ENCODE measurements at regions not wholly inside any gene's neighbourhood (a gene's known extent, or its start where the extent isn't known, plus 50 kb on each side); places are given as distances from the start of the nearest gene placed in this dataset.

DNA sequence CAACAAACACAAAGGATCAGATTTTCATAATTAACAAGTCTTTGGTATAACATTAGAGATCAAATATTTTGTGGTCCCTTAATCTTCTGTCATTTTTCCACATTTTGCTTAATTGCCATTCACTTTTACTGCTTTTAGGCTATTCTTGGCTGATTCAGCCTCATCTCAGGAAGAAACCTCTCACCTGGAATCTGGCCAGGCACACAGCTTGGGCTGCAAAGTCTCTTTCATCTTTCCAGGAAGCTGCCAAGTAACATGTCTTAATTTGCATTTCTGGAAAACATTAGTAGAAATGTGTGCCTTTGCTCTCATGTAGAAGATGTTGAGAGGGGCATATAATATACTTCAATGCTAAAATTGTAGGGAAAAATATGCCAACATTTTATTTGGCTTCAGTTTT is 174.2 kb upstream of the STEAP4 start:
- DNase-seq (ENCODE audit: low read depth, low spot score): no peak

DNA sequence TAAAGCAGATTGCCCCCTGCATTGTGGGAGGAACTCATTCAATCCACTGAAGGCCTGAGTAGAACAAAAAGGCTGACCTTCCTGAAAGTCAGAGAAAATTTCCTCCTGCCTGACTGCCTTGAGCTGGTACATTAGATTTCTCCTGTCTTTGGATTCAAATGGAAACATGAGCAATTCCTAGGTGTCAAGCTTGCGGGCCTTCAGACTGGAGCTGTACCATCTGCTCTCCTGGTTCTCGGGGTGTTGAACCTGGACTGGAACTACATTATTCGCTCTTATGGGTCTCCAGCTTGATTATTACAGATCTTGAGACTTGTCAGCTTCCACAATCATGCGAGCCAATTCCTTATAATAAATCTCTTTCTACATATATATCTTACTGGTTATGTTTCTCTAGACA is 173.6 kb upstream of the STEAP4 start:
- no peaks in the 10 kb centered on the region for H3K9me3 ChIP-seq (ENCODE audit: low read depth, low read length)
- no peak overlapping the region for H3K9ac ChIP-seq (ENCODE audit: insufficient read length)
- H3K36me3 ChIP-seq (ENCODE audit: insufficient read depth, low read length): no peaks in the 10 kb centered on the region
- no peak for TF ChIP-seq FOXP2 (optimal IDR thresholded peaks at IDR 0.05; ENCODE audit: control extremely low read depth, extremely low read length, insufficient read depth)
- no peak for TF ChIP-seq EZH2 (IDR thresholded peaks at IDR 0.05)
- no peak for TF ChIP-seq POLR2AphosphoS5 (IDR thresholded peaks at IDR 0.05; ENCODE audit: borderline replicate concordance, low read depth, low read length)
- H3K4me3 ChIP-seq: no peak overlapping the region
- no peak overlapping the region for H3K27ac ChIP-seq
- DNase-seq (ENCODE audit: low read depth, low spot score): no peak

More for the DNA sequence above, 174.2 kb upstream of the STEAP4 start:
- H3K9ac ChIP-seq (ENCODE audit: insufficient read length): no peak overlapping the region
- TF ChIP-seq FOXP2 (optimal IDR thresholded peaks at IDR 0.05; ENCODE audit: control extremely low read depth, extremely low read length, insufficient read depth) (no peak), EZH2 (IDR thresholded peaks at IDR 0.05) (no peak), POLR2AphosphoS5 (IDR thresholded peaks at IDR 0.05; ENCODE audit: borderline replicate concordance, low read depth, low read length) (no peak)
- H3K36me3 ChIP-seq (ENCODE audit: insufficient read depth, low read length): no peaks in the 10 kb centered on the region
- no peak overlapping the region for H3K4me3 ChIP-seq
- no peak overlapping the region for H3K27ac ChIP-seq
- no peaks in the 10 kb centered on the region for H3K9me3 ChIP-seq (ENCODE audit: low read depth, low read length)

DNA sequence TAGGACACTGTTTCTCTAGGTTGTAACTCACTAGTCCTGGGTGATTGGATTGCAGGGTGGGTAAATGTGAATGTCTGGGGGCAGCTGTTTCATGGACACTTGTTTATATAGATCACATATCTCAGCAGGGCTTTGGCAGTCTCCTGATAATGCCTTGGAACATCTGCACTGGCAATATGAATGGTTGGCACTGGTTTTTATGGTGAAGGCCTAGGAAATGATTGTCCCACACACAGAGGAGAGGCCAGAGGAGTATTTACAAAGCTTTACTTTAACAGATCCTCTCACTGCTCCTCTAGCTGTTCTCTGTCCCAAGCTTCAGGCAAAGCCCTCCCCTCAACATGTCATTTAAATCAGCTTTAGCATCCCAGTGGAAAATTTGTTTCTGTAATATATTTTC is 171.3 kb upstream of the STEAP4 start:
- Histone ChIP-seq H3K9ac (ENCODE audit: insufficient read length) (no peak overlapping the region), H3K9me3 (ENCODE audit: low read depth, low read length) (no peaks in the 10 kb centered on the region), H3K36me3 (ENCODE audit: insufficient read depth, low read length) (no peaks in the 10 kb centered on the region), H3K4me3 (no peak overlapping the region), H3K27ac (no peak overlapping the region)
- TF ChIP-seq POLR2AphosphoS5 (IDR thresholded peaks at IDR 0.05; ENCODE audit: borderline replicate concordance, low read depth, low read length) (no peak), EZH2 (IDR thresholded peaks at IDR 0.05) (no peak), FOXP2 (optimal IDR thresholded peaks at IDR 0.05; ENCODE audit: control extremely low read depth, extremely low read length, insufficient read depth) (no peak)
- no peak for DNase-seq (ENCODE audit: low read depth, low spot score)

DNA sequence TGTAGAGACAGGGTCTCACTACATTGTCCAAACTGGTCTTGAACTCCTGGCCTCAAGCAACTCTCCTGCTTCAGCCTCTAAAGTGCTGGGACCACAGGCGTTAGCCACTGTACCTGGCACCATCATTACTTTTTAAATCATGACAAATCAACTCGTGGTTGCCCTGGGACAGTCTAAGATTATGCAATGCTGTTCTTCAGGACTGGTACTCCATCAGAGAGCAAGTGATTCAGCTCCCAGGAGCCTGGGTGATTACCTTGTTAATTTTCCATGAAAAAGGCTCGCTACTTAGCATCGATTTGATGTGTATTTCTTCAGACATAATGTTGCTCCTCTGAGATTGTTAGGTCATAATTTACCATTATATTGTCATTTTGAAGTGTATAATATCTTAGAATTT is 158.9 kb upstream of the STEAP4 start:
- no peak overlapping the region for H3K4me3 ChIP-seq
- TF ChIP-seq EZH2 (IDR thresholded peaks at IDR 0.05) (no peak), FOXP2 (optimal IDR thresholded peaks at IDR 0.05; ENCODE audit: control extremely low read depth, extremely low read length, insufficient read depth) (no peak), POLR2AphosphoS5 (IDR thresholded peaks at IDR 0.05; ENCODE audit: borderline replicate concordance, low read depth, low read length) (no peak)

DNA sequence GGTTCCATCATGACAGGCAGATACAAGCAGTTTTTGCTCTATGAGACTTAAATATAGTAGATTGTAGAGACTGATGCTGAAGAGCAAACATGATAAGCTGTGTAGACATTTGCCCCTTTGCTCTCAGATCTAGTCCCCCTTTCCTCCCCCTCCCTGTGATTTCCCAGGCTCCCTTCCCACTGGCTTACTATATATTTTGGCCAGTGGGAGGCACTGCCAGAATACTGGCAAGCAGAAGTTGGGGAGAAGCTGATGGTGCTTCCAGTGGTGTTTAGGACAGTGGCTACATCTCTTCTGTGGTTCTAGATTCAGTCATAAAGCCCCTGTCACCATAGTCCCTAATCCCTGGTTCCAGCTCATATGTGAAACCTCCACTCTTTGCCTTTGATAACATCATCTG is 156.1 kb upstream of the STEAP4 start:
- H3K9me3 ChIP-seq (ENCODE audit: low read depth, low read length): no peaks in the 10 kb centered on the region
- TF ChIP-seq EZH2 (IDR thresholded peaks at IDR 0.05) (no peak), FOXP2 (optimal IDR thresholded peaks at IDR 0.05; ENCODE audit: control extremely low read depth, extremely low read length, insufficient read depth) (no peak), POLR2AphosphoS5 (IDR thresholded peaks at IDR 0.05; ENCODE audit: borderline replicate concordance, low read depth, low read length) (no peak)
- H3K36me3 ChIP-seq (ENCODE audit: insufficient read depth, low read length): no peaks in the 10 kb centered on the region
- DNase-seq (ENCODE audit: low read depth, low spot score): no peak
- no peak overlapping the region for H3K27ac ChIP-seq
- H3K9ac ChIP-seq (ENCODE audit: insufficient read length): no peak overlapping the region
- H3K4me3 ChIP-seq: no peak overlapping the region

More for the DNA sequence above, 158.9 kb upstream of the STEAP4 start:
- Histone ChIP-seq H3K27ac (no peak overlapping the region), H3K9ac (ENCODE audit: insufficient read length) (no peak overlapping the region), H3K36me3 (ENCODE audit: insufficient read depth, low read length) (no peaks in the 10 kb centered on the region), H3K9me3 (ENCODE audit: low read depth, low read length) (no peaks in the 10 kb centered on the region)
- no peak for DNase-seq (ENCODE audit: low read depth, low spot score)

DNA sequence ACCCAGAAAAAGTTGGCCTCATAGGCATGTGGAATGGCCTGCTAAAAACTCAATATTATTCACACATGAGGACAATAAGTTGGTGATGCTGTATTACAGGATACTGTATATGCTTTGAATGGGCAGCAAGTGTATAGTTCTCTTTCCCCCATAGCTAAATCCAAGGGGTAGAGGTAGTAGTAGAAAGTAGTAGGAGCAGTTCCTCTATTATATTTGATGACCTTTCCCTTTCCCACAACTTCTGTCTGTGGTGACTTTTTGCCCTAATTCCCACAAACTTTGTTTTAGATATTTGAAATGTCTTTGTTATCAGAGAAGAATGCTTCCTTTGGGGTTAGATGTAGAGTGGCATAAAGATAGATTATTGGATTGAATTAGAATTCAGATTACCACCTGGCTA is 154.0 kb upstream of the STEAP4 start:
- no peak for DNase-seq (ENCODE audit: low read depth, low spot score)
- Histone ChIP-seq H3K36me3 (ENCODE audit: insufficient read depth, low read length) (no peaks in the 10 kb centered on the region), H3K4me3 (no peak overlapping the region), H3K9me3 (ENCODE audit: low read depth, low read length) (no peaks in the 10 kb centered on the region), H3K27ac (no peak overlapping the region), H3K9ac (ENCODE audit: insufficient read length) (no peak overlapping the region)
- no peak for TF ChIP-seq EZH2 (IDR thresholded peaks at IDR 0.05)

DNA sequence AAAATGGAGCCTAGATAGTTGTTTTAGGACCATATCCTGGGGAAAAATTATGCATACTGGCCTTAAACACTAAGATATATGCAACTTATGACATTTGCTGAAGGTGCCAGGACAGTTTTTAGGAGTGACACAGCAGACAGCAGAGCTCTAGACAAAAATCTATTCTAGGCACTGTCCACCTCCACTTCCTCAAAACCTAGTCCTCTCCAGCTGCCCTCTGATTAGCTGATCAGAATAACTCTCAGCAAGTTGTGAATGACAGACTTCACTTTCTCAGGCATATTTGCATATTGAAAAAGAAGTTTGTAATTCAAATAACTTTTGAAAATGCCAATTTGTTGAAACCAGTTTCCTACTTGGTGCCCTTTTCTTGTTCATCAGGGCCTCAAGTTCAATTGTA is 152.3 kb upstream of the STEAP4 start:
- Histone ChIP-seq H3K27ac (no peak overlapping the region), H3K9ac (ENCODE audit: insufficient read length) (no peak overlapping the region), H3K36me3 (ENCODE audit: insufficient read depth, low read length) (no peaks in the 10 kb centered on the region), H3K4me3 (no peak overlapping the region), H3K9me3 (ENCODE audit: low read depth, low read length) (no peaks in the 10 kb centered on the region)
- no peak for DNase-seq (ENCODE audit: low read depth, low spot score)
- no peak for TF ChIP-seq EZH2 (IDR thresholded peaks at IDR 0.05)
- TF ChIP-seq FOXP2 (optimal IDR thresholded peaks at IDR 0.05; ENCODE audit: control extremely low read depth, extremely low read length, insufficient read depth): no peak
- no peak for TF ChIP-seq POLR2AphosphoS5 (IDR thresholded peaks at IDR 0.05; ENCODE audit: borderline replicate concordance, low read depth, low read length)

DNA sequence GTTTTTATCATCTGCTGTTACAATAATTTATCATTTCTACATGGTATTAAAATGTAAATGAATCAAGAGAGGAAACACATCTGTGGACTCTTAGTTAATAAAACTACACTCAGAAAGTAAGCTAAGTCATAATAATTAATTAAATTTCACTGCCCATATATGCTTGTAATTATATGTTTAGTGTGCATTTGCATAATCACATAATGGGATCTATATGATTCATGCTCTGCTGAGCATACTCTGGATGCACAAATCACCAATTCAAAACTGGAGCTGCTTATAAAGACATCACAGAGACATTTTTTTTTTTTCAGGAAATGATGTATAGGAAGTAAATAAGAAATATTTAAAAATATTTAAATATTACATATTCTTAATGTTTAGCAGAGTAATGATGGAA is 151.6 kb upstream of the STEAP4 start:
- no peak for TF ChIP-seq EZH2 (IDR thresholded peaks at IDR 0.05)
- no peak for TF ChIP-seq POLR2AphosphoS5 (IDR thresholded peaks at IDR 0.05; ENCODE audit: borderline replicate concordance, low read depth, low read length)
- TF ChIP-seq FOXP2 (optimal IDR thresholded peaks at IDR 0.05; ENCODE audit: control extremely low read depth, extremely low read length, insufficient read depth): no peak
- no peak overlapping the region for H3K9ac ChIP-seq (ENCODE audit: insufficient read length)
- no peak overlapping the region for H3K27ac ChIP-seq
- H3K4me3 ChIP-seq: no peak overlapping the region
- H3K9me3 ChIP-seq (ENCODE audit: low read depth, low read length): no peaks in the 10 kb centered on the region
- no peak for DNase-seq (ENCODE audit: low read depth, low spot score)
- H3K36me3 ChIP-seq (ENCODE audit: insufficient read depth, low read length): no peaks in the 10 kb centered on the region

DNA sequence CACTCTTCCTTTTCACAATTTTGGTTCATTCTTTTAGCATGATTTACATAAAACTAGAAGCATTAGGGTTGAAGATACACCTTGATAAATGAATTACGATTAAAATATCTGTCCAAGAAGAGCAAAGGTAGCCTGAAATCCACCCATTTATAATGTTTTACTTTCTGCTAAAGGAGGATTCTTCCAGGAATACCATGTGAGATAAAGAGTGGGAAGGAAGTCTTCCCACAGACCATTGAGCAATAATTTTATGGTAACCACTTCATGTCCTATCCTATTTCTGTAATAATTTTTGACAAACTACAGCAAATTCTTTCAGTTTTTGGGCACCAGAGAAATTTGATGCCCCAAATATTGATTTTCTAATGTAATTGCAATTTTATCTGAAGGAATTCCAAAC is 150.6 kb upstream of the STEAP4 start:
- no peak overlapping the region for H3K4me3 ChIP-seq
- no peak for DNase-seq (ENCODE audit: low read depth, low spot score)
- no peaks in the 10 kb centered on the region for H3K9me3 ChIP-seq (ENCODE audit: low read depth, low read length)
- H3K27ac ChIP-seq: no peak overlapping the region
- TF ChIP-seq FOXP2 (optimal IDR thresholded peaks at IDR 0.05; ENCODE audit: control extremely low read depth, extremely low read length, insufficient read depth) (no peak), EZH2 (IDR thresholded peaks at IDR 0.05) (no peak), POLR2AphosphoS5 (IDR thresholded peaks at IDR 0.05; ENCODE audit: borderline replicate concordance, low read depth, low read length) (no peak)
- H3K9ac ChIP-seq (ENCODE audit: insufficient read length): no peak overlapping the region
- H3K36me3 ChIP-seq (ENCODE audit: insufficient read depth, low read length): no peaks in the 10 kb centered on the region

Data from SK-N-MC (cell line).